ENCODE measurements at regions not wholly inside any gene's neighbourhood (a gene's known extent, or its start where the extent isn't known, plus 50 kb on each side); places are given as distances from the start of the nearest gene placed in this dataset.
"Not testable (repeated sequence)": the region's sequence is repeated elsewhere in the genome, so short reads cannot be mapped to it uniquely, and the experiment has no call there.

- DNase-seq = no peak
Measured at GRCh38 chr3:5874931-5875341, 687.4 kb downstream of the EDEM1 start.

GRCh38 chr3:5888851-5889250 is 701.3 kb downstream of the EDEM1 start:
- DNase-seq = no peak

GRCh38 chr3:5889374-5889773 is 701.9 kb downstream of the EDEM1 start:
- no peak for DNase-seq

- no peak for DNase-seq
Measured at GRCh38 chr3:5891711-5892110, 704.2 kb downstream of the EDEM1 start.

- DNase-seq = no peak
Measured at GRCh38 chr3:5898106-5898505, 710.6 kb downstream of the EDEM1 start.

- no peak for DNase-seq
Measured at GRCh38 chr3:5899014-5899761, 711.7 kb downstream of the EDEM1 start.

- DNase-seq = no peak
Measured at GRCh38 chr3:5917932-5918331, 730.4 kb downstream of the EDEM1 start.

GRCh38 chr3:5918626-5919025 is 731.1 kb downstream of the EDEM1 start:
- DNase-seq = no peak

- DNase-seq = no peak
Measured at GRCh38 chr3:5929027-5929426, 741.5 kb downstream of the EDEM1 start.

- DNase-seq = not testable (repeated sequence)
Measured at GRCh38 chr3:5944061-5944460, 756.6 kb downstream of the EDEM1 start.

GRCh38 chr3:5948084-5948483 is 760.6 kb downstream of the EDEM1 start:
- DNase-seq = no peak

GRCh38 chr3:5951026-5951425 is 763.5 kb downstream of the EDEM1 start:
- DNase-seq = no peak

- no peak for DNase-seq
Measured at GRCh38 chr3:5972586-5972985, 785.1 kb downstream of the EDEM1 start.

GRCh38 chr3:5974630-5975322 is 787.3 kb downstream of the EDEM1 start:
- DNase-seq = no peak

- no peak for DNase-seq
Measured at GRCh38 chr3:5977331-5977730, 789.8 kb downstream of the EDEM1 start.

- DNase-seq = no peak
Measured at GRCh38 chr3:5980475-5980874, 793.0 kb downstream of the EDEM1 start.

GRCh38 chr3:5994651-5995050 is 807.1 kb downstream of the EDEM1 start:
- no peak for DNase-seq

GRCh38 chr3:6018456-6018855 is 830.9 kb downstream of the EDEM1 start:
- DNase-seq = no peak

- no peak for DNase-seq
Measured at GRCh38 chr3:6022621-6023020, 835.1 kb downstream of the EDEM1 start.

- no peak for DNase-seq
Measured at GRCh38 chr3:6025032-6025431, 835.9 kb upstream of the GRM7 start.

GRCh38 chr3:6030648-6031047 is 830.3 kb upstream of the GRM7 start:
- not testable (repeated sequence) for DNase-seq

GRCh38 chr3:6035626-6036025 is 825.3 kb upstream of the GRM7 start:
- DNase-seq = no peak

- no peak for DNase-seq
Measured at GRCh38 chr3:6039971-6040370, 820.9 kb upstream of the GRM7 start.

- DNase-seq = no peak
Measured at GRCh38 chr3:6041894-6042293, 819.0 kb upstream of the GRM7 start.

- DNase-seq = no peak
Measured at GRCh38 chr3:6047016-6047415, 813.9 kb upstream of the GRM7 start.
